ENCODE measurements at regions not wholly inside any gene's neighbourhood (a gene's known extent, or its start where the extent isn't known, plus 50 kb on each side); places are given as distances from the start of the nearest gene placed in this dataset.

- no peak for DNase-seq (ENCODE audit: low spot score)
Observed at GRCh38 chr14:51307551-51307950, 67.5 kb downstream of the TMX1 start.

DNA sequence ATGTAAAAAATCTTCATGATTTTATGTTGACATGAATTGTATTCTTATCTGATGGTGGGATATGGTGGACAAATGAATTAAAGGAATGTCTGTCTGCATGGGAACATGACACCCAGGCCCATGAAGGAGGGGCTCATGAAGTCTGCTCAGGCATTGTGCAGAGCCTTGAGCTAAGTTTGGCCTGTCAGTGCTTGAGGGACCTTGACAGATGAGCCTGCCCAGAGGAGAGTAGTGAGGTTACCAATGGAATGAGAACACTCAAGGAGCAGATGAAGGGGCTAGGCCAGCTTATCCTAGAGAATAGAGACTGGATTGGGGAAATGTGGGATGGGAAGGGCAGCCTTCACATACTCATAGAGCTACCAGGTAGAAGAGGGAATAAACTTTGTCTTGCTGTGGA is 68.8 kb downstream of the TMX1 start:
- no peak for DNase-seq (ENCODE audit: low spot score)

DNA sequence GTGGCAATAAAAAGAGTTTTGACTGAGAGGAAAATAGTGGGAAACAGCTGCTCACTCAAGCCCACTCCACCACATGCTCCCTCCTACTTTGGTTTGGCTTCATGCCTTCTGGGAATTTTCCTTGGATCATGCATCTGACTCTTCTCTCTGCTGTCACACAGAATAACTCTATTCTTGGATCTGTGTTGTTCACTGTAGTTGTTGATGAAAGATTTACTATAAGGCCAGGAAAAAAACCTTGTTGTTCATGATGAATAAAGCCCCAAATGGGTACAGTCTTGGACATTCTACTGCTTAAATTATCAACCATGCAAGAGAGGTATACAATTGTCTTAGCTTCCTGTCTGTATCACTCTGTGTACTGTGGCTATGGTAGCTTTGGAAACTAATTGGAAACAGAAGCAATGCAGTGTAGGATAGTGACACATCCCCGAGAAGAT is 70.5 kb downstream of the TMX1 start:
- DNase-seq (ENCODE audit: low spot score): no peak

DNA sequence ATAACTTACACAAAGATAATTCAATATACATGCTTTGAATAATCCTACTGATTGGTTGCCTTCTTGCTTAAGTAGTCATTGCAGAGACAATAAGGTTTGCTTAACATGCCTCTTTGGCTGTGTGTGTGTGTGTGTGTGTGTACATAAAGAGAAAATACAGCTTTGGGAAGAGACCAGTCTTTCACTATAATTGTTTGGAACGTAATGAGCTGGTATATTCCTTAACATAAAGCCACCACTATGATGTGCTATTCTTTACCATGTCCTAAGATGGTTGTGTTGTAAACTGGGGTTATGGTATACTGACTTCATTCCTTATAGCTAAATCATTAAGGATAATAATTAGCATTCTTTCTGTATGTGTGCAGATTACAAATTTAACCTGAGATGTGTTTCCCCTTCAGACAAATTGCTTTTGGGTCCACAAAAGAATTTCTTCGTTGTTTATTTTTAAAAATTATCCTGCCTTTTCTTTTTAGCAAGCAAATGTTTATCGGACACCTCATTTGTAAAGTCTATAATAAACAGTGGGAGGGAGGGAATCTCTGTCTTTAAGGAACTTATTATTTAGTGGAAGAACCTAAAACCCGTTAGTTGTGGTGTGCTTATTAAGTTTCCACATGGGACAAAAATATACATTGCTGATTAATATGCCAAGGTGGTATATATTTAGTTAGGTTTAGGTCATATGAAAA is 74.4 kb downstream of the TMX1 start:
- no peak for DNase-seq (ENCODE audit: low spot score)

- no peak for DNase-seq (ENCODE audit: low spot score)
Observed at GRCh38 chr14:51317373-51317772, 77.3 kb downstream of the TMX1 start.

- DNase-seq (ENCODE audit: low spot score): no peak
Observed at GRCh38 chr14:51318813-51319597, 79.0 kb downstream of the TMX1 start.

DNA sequence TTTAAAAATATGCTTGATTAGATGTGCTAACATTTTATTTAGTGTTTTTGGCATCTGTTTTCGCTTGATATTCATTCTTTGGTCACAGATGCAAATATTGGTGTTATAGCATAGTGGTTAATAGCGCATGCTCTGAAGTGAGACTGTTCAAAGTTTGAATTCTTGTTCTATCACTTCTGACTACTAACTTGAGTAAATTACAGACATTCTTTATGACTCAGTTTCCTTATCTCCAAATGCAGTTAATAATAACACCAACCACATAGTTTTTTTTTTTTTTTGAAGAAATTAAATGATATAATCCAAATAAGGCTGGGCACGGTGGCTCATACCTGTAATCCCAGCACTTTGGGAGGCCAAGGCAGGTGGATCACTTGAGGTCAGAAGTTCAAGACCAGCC is 81.0 kb downstream of the TMX1 start:
- DNase-seq (ENCODE audit: low spot score): no peak

DNA sequence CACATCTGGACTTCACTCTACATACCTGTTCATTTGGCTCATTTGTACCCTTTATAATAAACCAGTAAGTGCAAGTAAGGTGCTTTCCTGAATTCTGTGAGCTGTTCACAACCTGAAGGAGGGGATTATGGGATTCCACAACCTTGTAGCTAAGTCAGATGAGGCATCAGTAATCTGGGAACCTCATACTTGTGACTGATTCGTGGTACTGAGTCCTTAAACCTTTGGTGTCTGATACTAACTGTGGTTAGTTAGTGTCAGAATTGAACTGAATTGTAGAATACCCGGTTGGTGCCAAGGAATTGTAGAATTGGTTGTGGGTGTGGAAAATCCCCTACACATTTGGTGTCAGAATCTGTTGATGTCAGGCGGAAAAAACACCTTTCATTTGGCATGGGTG is 83.4 kb downstream of the TMX1 start:
- no peak for DNase-seq (ENCODE audit: low spot score)

GRCh38 chr14:51327376-51327775 is 87.3 kb downstream of the TMX1 start:
- no peak for DNase-seq (ENCODE audit: low spot score)

DNA sequence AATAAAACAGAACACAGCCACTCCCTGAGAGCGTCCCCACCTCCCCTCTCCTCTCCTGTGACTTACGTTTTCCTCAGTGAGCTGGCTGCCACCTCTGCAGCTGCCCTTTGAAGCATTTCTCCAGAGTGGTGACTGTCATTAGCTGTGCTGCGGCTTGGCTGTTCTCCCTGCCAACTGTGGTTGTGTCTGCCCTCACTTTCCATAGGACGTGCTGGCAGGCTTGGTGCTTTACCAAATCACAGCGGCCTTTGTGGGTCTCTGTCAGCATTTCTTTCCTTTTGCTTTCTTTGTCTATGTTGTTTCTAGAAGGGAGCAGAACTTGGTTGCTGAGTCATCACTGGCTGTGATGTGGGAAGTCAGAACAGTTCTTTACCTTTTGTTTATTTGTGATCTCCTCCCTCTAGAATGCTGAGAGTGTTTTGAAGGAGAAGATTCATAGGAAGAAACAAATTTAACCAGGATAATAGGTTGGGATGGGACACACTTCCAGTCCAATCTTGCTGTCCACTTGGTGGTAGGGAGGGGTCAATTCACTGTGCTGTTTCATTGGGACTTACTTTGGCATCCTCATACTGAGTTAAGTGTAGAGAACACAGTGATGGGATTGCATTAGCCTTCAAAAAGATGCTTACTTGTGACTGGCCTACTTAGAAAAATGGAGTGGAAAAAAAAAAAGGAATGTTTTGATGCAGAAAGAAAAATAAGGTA is 88.2 kb downstream of the TMX1 start:
- no peak for DNase-seq (ENCODE audit: low spot score)

- no peak for DNase-seq (ENCODE audit: low spot score)
Observed at GRCh38 chr14:51328772-51329353, 88.8 kb downstream of the TMX1 start.

- DNase-seq (ENCODE audit: low spot score): no peak
Observed at GRCh38 chr14:51331486-51332367, 91.7 kb downstream of the TMX1 start.

- no peak for DNase-seq (ENCODE audit: low spot score)
Observed at GRCh38 chr14:51333299-51333698, 93.3 kb downstream of the TMX1 start.

DNA sequence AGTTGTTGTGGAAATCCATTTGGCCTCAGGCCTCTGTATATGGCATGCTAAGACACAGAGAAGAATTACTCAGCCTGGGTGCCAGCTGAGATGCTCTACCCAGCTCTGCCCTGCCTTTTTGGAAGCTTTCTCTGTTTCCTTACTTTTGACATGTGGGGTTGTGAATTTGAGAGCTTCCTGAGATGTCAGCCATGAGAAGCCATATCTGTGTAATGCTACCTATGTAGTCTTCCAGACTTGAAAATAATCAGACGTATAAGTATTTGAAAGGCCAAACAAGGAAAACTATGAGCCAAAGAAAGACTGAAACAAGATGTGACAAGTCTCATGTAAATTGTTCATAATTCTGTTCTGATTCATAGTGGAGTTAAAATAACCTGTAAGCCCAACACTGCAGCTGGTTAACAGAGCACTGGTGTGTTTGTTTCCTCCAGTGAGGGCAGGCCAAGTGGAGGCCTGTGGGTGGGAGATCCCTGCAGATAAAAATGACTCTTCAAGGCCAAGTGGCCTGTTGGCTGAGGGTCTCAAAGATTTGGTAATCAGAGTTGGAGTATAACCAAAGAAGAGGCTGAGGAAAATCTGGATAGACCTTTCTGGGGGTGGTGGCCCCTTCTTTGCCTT is 94.0 kb downstream of the TMX1 start:
- DNase-seq (ENCODE audit: low spot score): no peak

- no peak for DNase-seq (ENCODE audit: low spot score)
Observed at GRCh38 chr14:51334566-51334965, 94.5 kb downstream of the TMX1 start.

DNA sequence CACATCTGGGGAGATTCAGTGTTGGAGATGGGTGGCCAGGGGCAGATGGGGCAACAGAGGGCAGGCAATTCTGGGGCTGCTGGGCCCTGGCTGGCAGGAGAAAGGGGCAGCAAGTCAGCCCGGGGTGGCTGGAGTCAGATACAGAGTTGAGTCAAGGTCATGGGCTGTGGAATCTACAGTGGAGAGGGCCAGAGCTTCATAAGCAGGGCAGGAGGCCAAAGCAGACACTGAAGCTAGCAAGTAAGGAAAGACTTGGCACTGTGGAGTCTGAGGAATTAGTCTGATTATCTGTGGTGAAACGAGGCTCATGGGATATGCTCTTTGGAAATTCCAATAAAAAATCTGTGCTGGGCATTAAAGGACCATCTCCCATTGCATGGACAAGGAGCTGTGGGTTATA is 95.5 kb downstream of the TMX1 start:
- no peak for DNase-seq (ENCODE audit: low spot score)

DNA sequence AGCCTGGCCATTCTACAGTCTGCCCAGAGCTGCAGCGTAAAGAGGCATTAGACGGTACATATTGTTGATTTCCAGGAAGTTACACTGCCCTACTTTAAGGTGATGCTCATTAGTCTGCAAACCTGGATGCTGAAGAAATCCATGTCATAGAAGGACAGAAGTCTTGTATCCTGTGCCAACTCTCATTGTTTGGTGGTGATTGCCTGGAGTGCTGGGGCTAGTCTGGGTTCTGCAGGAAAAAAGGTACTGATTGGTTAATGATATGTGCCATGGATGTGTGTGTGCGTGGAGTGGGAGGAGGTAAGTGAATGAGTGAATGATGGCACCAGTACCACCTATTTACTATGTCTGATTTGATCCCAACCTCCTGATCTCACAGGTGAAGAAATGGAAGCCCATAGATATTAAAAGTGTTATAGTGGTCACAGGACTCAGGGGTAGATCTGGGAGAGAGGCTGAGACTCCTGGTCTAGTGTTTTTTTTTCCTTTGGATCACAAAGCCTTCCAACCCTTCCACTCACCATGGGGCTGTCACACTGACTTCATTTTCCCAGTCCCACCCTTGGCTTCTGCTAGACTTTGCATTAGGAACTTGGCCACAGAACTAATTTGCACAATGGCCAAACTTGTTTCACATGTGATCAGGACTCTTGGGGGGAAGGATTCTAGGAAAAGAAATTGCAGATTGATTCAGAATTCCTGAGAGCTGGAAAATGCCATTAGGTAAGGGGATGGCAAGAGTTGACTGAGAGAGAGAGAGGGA is 96.1 kb downstream of the TMX1 start:
- DNase-seq (ENCODE audit: low spot score): no peak

DNA sequence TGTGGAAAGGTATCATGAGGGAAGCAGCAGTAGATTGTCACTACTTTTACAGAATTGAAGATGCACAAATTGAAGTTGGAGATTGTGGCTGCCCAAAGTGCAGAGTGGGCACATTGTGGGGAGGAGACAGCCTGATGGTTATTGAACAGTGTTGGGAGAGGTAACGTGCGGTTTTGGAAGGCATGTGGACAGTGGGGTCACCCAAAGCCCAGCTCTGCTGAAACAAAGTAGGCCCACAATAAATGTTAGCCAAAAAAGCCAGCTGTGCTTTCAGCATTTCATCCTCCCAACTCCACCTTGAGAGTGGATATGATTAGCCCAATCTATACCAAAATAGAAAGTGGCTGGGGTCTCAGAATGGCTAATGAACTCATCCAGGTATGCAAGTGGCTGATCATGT is 96.7 kb downstream of the TMX1 start:
- no peak for DNase-seq (ENCODE audit: low spot score)

GRCh38 chr14:51337520-51337919 is 97.5 kb downstream of the TMX1 start:
- DNase-seq (ENCODE audit: low spot score): no peak

DNA sequence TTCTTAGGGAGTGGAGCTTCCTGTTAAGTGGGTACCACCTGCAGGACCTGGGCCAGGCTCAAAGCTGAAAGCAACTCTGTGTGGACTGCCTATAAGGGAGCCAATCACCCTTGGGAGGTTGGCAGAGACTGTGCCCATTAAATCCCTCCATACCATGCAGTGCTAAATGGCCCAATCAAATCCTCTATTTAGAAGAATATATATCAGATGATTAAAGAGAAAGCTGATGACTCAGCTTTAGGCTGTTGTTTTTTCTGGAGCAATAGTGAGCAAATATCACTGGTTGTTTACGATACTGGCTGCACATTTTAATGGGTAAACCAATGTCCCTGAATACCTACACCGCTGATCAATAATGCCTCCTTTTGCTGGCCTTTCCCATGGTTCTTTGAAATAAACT is 101.3 kb downstream of the TMX1 start:
- no peak for DNase-seq (ENCODE audit: low spot score)
